HUDEP-2 (cell line): ENCODE measurements at regions not wholly inside any gene's neighbourhood (a gene's known extent, or its start where the extent isn't known, plus 50 kb on each side); places are given as distances from the start of the nearest gene placed in this dataset.
"Not testable (repeated sequence)": the region's sequence is repeated elsewhere in the genome, so short reads cannot be mapped to it uniquely, and the experiment has no call there.

Experiments
- DNase-seq, 76 experiments: peaks; one replicate each; lab custom pipeline; 2025; ENCODE audit not compliant: unreplicated experiment in 76 of 76; lab: John Stamatoyannopoulos, UW

DNA sequence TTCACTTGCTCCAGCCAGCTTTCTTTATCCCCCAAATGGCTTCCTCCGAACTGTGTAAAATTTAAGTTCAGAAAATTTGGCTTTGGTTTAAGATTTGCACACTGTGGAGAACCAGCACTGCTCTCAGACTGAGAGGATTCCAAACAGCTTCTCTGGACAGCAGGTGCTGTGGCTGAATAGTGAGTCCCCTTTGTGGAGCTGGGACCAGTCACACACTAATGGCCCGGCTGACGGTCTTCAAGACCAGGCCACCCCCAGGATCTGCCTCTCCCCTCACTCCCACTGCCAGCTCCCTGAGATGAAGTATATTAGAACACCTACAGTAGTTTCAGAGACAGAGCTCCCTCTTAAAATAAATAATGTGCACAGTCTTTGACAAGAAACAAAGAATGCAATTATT lies 267.3 kb downstream of the BCAT1 start:
- no peak for DNase-seq

DNA sequence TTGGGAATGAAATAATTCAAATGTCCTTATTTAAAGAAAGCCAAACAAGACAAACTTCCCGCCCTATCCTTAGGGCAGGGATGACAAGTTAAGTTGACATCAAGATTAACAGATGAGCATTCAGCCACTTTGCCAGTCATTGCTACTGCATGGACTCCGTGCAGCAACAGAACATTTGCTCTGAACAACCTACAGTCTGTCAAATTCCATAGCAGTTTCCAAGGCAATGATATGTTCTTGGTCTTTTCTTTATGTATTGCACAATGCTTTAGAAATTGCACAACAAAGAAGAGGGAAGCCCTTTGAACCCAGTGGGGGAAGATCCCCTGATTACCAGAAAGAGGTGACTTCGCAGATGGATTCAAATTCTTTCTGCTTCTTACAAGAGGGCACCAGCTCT lies 269.8 kb downstream of the BCAT1 start:
- DNase-seq, result no peak

DNA sequence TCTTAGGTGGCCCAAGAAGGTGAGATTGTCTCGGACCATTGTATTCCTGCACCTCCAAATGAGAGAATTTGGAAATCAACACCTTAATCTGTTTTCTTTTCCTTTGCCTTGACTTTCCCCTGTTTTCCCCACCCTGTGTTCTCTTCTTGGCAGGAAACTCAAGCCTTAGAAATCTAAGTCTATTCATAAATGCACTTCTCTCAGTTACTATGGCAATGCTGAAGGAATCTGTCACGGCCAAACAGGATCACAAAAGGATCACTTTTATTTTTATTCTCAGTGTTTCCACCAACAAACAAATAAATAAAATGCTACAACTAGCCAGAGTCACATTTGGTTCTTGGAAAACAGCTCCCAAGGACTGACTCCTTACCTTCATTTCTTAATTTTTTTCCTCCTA lies 270.5 kb downstream of the BCAT1 start:
- no peak for DNase-seq

- DNase-seq, result no peak
These were observed 280.3 kb downstream of the BCAT1 start for GRCh38 chr12:24668563-24668962.

DNA sequence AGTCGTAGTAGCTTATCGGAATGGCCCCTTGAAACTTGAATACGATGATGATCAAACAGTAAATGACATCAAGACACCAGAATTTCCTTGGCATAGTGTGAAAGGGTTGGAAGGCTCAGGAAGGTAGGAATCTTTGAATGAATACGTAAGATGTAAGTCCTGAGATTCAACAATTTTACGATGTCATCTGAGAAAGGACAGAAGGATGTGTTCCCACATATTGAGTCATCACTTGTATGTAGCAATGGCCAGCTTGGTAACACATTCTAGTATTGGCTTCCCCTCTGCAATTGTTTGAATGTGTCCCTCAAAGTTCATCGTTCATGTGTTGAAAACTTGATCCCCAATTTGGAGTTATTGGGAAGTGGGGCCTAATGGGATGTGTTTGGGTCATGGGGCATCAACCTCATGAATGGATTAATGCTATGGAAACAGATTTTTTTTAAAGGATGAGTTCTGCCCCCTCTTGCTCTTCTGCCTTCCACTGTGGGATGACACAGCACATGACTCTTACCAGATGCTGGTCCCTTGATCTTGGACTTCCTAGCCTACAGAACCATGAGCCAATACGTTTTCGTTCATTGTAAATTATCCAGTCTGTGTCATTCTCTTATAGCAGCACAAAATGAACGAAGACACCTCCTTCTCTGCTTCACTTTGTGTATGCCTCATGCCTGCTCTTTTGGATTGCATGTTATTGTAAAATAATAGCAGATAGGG lies 284.6 kb downstream of the BCAT1 start:
- no peak for DNase-seq

DNA sequence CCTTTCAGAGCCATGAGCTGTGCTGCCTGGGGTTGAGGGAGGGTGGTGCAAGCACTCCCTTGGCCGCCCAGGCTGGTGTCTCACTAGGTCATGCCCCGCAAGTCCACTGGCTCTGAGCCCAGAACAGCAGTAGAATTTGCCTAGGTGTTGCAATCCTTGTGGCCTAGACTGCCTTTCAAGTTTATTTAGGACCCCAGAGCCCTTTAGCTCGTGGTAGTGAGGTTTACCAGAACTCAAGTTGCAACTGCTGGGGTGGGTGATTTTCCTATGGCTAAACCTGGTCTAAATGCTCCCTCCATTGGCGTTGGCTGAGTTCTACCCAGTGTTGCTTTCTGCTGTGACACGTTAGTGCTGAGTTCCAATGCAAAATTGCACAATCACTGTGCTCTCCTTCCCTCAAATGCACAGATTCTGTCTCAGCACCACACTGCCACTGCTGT lies 287.2 kb downstream of the BCAT1 start:
- no peak for DNase-seq

DNA sequence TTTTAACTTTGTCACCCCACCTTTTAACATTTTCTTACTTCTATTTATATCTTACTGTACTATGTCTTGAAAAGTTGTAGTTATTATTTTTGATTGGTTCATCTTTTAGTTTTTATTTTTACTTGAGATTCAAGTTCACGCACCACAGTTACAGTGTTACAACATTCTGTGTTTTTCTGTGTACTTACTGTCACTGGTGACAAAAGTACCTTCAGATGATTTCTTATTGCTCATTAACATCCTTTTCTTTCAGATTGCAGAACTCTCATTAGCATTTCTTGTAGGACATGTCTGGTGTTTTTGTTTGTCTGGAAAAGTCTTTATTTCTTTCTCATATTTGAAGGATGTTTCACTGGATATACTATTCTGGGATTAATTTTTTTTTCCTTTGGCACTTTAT lies 289.9 kb downstream of the BCAT1 start:
- no peak for DNase-seq

DNA sequence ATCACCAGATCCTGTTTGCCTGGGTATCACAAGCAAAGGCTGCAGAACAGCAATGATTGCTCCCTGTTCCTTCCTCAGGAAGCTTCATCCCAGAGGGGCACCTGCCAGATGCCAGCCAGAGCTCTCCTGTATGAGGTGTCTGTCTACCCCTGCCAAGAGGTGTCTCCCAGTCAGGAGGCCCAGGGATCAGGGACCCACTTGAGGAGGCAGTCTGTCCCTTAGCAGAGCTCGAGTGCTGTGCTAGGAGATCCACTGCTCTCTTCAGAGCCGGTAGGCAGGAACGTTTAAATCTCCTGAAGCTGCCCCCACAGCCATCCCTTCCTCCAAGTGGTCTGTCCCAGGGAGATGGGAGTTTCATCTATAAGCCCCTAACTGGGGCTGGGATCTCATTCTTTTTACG lies 294.6 kb downstream of the BCAT1 start:
- not testable (repeated sequence) for DNase-seq

DNA sequence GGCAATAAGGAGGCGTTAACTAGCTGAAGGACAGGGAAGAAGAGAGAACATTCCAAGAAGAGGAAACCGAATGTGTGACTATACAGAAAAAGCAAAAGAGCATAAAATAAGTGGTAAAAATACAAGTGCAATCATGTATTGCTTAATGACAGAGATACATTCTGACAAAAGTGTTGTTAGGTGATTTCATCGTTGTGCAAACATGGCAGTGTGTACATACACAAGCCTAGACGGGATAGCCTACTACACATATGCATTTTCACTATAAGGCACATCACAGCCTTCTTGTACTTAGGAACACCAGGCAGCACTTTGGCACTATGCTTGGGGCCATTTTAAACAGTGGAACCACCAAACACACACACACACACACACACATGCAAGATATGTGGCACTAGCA lies 299.3 kb downstream of the BCAT1 start:
- DNase-seq, result no peak

DNA sequence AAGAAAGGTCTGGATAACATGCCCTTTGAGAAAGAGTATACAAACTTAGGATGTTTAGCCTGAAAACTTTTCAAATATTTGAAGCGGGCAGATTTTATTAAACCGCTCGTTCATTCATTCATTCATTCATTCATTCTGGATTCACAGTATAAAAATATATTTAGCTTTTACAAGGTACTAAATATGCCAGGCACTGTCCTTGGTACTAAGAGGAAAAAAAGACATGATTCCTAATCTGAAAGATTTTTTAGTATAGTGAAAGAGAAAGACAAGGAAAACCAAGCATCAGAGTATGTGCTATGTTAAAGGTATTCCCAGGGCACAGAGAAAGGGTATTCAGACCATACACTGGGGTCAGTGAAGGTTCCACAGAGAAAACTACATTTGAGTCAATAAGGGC lies 299.7 kb downstream of the BCAT1 start:
- DNase-seq, result no peak

DNA sequence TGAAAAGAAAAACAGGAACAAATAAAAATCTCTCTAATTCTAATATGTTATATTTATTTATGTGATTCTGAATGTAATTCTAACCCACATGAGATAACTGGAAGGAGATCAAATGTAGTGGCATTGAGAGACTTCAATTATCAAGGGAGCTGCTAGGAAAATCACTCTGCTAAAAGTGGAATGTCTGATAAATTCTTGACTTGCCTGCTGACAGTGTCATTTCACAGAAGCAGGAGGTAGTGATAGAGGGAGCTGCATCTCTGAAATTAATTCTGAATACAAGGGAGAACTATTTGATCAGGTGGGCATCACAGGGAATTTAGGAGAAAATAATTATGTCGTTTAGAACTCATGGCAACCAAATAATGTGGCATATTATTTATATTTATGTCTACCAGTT lies 303.6 kb downstream of the BCAT1 start:
- DNase-seq, result no peak

GRCh38 chr12:24643120-24644119 lies 305.5 kb downstream of the BCAT1 start:
- no peak for DNase-seq

- DNase-seq, result no peak
These were observed 309.3 kb downstream of the BCAT1 start for GRCh38 chr12:24639641-24640040.

- DNase-seq, result no peak
These were observed 316.4 kb downstream of the BCAT1 start for GRCh38 chr12:24632466-24632865.

DNA sequence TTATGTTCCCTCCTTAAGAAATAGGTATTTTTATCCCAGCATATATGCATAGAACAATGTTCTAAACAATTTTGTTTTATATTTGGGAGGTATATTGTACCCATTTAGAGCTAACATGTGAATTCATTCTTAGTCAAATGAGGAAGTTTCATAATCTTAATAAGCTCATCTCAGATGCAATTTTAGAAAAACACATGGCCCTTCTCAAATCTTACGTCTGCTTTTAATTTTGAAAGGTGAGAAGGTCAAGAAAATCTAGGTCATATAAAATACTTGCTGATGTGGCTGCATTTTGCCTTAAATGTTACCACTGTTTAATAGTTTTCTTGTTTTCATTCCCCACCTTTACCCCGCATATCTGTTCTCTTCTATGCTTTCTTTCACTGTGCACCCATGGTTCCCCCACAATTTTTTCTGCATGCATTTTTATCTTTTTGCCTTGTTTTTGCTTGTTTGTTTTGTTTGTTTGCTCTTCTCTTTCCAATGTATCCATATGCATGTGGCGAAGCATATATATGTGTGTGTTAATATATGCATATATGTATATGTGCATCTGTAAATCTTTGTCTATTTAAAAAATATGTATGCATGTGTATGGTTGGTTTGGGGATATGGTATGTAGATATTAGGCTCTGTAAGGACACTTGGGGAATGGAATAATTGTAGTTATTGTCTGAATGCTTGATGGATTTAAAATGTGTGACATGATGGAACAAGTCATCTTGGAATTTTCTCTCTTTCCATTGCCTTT lies 317.1 kb downstream of the BCAT1 start:
- DNase-seq, result no peak

DNA sequence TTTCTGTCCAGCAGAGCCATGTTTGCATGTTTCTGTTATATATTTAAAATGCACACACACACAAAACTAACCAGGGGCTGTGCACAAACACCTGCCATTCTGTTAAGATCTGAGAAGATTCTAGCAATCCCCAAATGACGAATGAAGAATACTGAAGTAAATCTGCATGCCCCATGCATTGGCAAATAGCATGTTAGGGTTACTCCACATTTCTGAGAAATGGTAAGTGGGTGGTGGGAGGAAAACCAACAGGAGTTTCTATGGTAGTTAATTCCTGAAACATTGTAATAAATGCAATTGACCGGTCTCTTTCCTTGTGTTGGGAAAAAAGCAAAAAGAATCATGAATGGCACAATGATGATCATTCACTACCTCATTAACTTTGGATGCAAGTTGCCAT lies 318.0 kb downstream of the BCAT1 start:
- no peak for DNase-seq

GRCh38 chr12:24630446-24630845 lies 318.5 kb downstream of the BCAT1 start:
- no peak for DNase-seq

- no peak for DNase-seq
These were observed 323.8 kb downstream of the BCAT1 start for GRCh38 chr12:24625103-24625502.

- DNase-seq, result not testable (repeated sequence)
These were observed 328.9 kb downstream of the BCAT1 start for GRCh38 chr12:24619954-24620353.

GRCh38 chr12:24617471-24617870 lies 331.4 kb downstream of the BCAT1 start:
- no peak for DNase-seq

- no peak for DNase-seq
These were observed 332.9 kb downstream of the BCAT1 start for GRCh38 chr12:24615967-24616411.
